IMR-90 (cell line): ENCODE measurements at regions not wholly inside any gene's neighbourhood (a gene's known extent, or its start where the extent isn't known, plus 50 kb on each side); places are given as distances from the start of the nearest gene placed in this dataset.

Source experiments
- ATAC-seq: fragments of 200-7000 bp; cut with Tn5 transposase; 2 replicates; pipeline ENCODE4 v1.9.1; 2020; ENCODE audit warnings: low read depth, mild to moderate bottlenecking, moderate library complexity
- BruUV-seq: library from RNA; stranded (reverse); fragments of 400-500 nt; replicated peaks from 2 replicates; lab custom pipeline; 2021; lab: Mats Ljungman, UMichigan
- CTCF ChIA-PET: fragments of 300-600 bp; formaldehyde crosslinking; extraction: SDS; loops from one replicate; lab custom pipeline; 2021; ENCODE audit warnings: antibody characterized with exemption; lab: Yijun Ruan, JAX
- POLR2A ChIA-PET: fragments of 300-600 bp; sonication (Branson Sonifier 250); formaldehyde crosslinking; loops from one replicate; lab custom pipeline; 2022; ENCODE audit warnings: antibody characterized with exemption; ENCODE audit not compliant: unreplicated experiment; lab: Charles Lee
- DNase-seq: peaks from one replicate; pipeline ENCODE4 v3.0.0; 2013
- H2AFZ ChIP-seq: replicated peaks from 2 replicates; pipeline ENCODE3; 2013; ENCODE audit warnings: low read length, mild to moderate bottlenecking; ENCODE audit not compliant: poor library complexity
- H2AK5ac ChIP-seq: 2 replicates; pipeline ENCODE4 v1.6.1; 2013; ENCODE audit warnings: low read depth, low read length, inconsistent platforms
- H2AK9ac ChIP-seq: replicated peaks from 2 replicates; pipeline ENCODE3; 2013; ENCODE audit warnings: mild to moderate bottlenecking, low read depth, low read length, moderate library complexity; ENCODE audit not compliant: poor library complexity
- H2BK120ac ChIP-seq: 2 replicates; pipeline ENCODE4 v1.6.1; 2013; ENCODE audit warnings: low read depth, low read length, inconsistent platforms
- H2BK15ac ChIP-seq: 3 replicates; pipeline ENCODE4 v1.6.1; 2013; ENCODE audit warnings: low read depth, low read length, inconsistent platforms
- H2BK20ac ChIP-seq: 2 replicates; pipeline ENCODE4 v1.6.1; 2013; ENCODE audit warnings: low read depth, mild to moderate bottlenecking, inconsistent platforms, low read length, moderate library complexity
- H2BK5ac ChIP-seq: 2 replicates; pipeline ENCODE4 v1.6.1; 2013; ENCODE audit warnings: mild to moderate bottlenecking, low read depth, low read length, inconsistent platforms; ENCODE audit not compliant: poor library complexity, severe bottlenecking
- H3K14ac ChIP-seq: replicated peaks from 2 replicates; pipeline ENCODE4 v1.6.1; 2013; ENCODE audit warnings: low read depth, low read length, inconsistent platforms
- H3K18ac ChIP-seq: 2 replicates; pipeline ENCODE4 v1.6.1; 2013; ENCODE audit warnings: low read depth, low read length, control low read depth
- H3K23ac ChIP-seq: 2 replicates; pipeline ENCODE4 v1.6.1; 2013; ENCODE audit warnings: low read depth, low read length, inconsistent platforms
- H3K27ac ChIP-seq: 2 replicates; pipeline ENCODE4 v1.5.1; 2013; ENCODE audit warnings: mild to moderate bottlenecking, control low read depth, low read length; ENCODE audit not compliant: insufficient read depth
- H3K27me3 ChIP-seq: 2 replicates; pipeline ENCODE4 v1.6.1; 2013; ENCODE audit warnings: low read length; ENCODE audit not compliant: control insufficient read depth, insufficient read depth
- H3K36me3 ChIP-seq: 2 replicates; pipeline ENCODE4 v1.6.1; 2013; ENCODE audit warnings: low read length, mixed read lengths; ENCODE audit not compliant: control insufficient read depth, insufficient read depth
- H3K4ac ChIP-seq: 2 replicates; pipeline ENCODE4 v1.6.1; 2013; ENCODE audit warnings: low read depth, low read length, inconsistent platforms
- H3K4me1 ChIP-seq: 2 replicates; pipeline ENCODE4 v1.6.1; 2013; ENCODE audit warnings: low read length, mixed read lengths; ENCODE audit not compliant: control insufficient read depth, insufficient read depth
- H3K4me2 ChIP-seq: 2 replicates; pipeline ENCODE4 v1.6.1; 2013; ENCODE audit warnings: low read depth, mild to moderate bottlenecking, control low read depth, low read length, moderate library complexity
- H3K4me3 ChIP-seq: 2 replicates; pipeline ENCODE4 v1.5.1; 2013; ENCODE audit warnings: low read depth, mild to moderate bottlenecking, control low read depth, low read length, moderate library complexity; ENCODE audit not compliant: insufficient read depth
- H3K56ac ChIP-seq: 2 replicates; pipeline ENCODE4 v1.6.1; 2013; ENCODE audit warnings: low read length, inconsistent platforms; ENCODE audit not compliant: insufficient read depth; ENCODE audit errors: extremely low read depth
- H3K79me1 ChIP-seq, 2 experiments: 2 replicates each; pipeline ENCODE4 v1.6.1; 2013; ENCODE audit warnings: low read length in 2 of 2, inconsistent platforms in 1 of 2, low read depth in 1 of 2
- H3K9ac ChIP-seq: 2 replicates; pipeline ENCODE4 v1.6.1; 2013; ENCODE audit warnings: low read depth, low read length, control low read depth
- H3K9me1 ChIP-seq: 2 replicates; pipeline ENCODE4 v1.6.1; 2013; ENCODE audit warnings: low read length, inconsistent platforms; ENCODE audit not compliant: insufficient read depth
- H3K9me3 ChIP-seq: 2 replicates; pipeline ENCODE4 v1.6.1; 2013; ENCODE audit warnings: low read length; ENCODE audit not compliant: control insufficient read depth, insufficient read depth
- H4K20me1 ChIP-seq: 2 replicates; pipeline ENCODE4 v1.6.1; 2013; ENCODE audit warnings: low read length, inconsistent platforms; ENCODE audit not compliant: insufficient read depth
- H4K5ac ChIP-seq: 2 replicates; pipeline ENCODE4 v1.6.1; 2013; ENCODE audit warnings: mild to moderate bottlenecking, low read depth, low read length, control low read depth
- H4K8ac ChIP-seq, 2 experiments: 2 replicates each; pipeline ENCODE4 v1.6.1; 2013; ENCODE audit warnings: low read depth in 2 of 2, low read length in 2 of 2, control low read depth in 1 of 2, inconsistent platforms in 1 of 2
- H4K91ac ChIP-seq: 2 replicates; pipeline ENCODE4 v1.6.1; 2013; ENCODE audit warnings: low read depth, low read length, inconsistent platforms; ENCODE audit not compliant: insufficient read depth
- CTCF ChIP-seq: conservative IDR thresholded peaks from 2 replicates; pipeline ENCODE4 v1.5.1; 2012; ENCODE audit warnings: mild to moderate bottlenecking, low read depth, low read length, improper control_type of control experiment
- POLR2A ChIP-seq: IDR thresholded peaks from 2 replicates; pipeline ENCODE4 v1.6.1; 2012; ENCODE audit warnings: mild to moderate bottlenecking, low read depth, low read length
- RAD21 ChIP-seq: IDR thresholded peaks from 2 replicates; pipeline ENCODE4 v1.6.1; 2012; ENCODE audit warnings: low read length, improper control_type of control experiment
- SMC3 ChIP-seq: fragments of 150-350 bp; IDR thresholded peaks from 2 replicates; pipeline ENCODE4 v1.6.1; 2016; ENCODE audit warnings: low read depth, mild to moderate bottlenecking, antibody characterized with exemption, low read length, moderate library complexity
- WGBS, 2 experiments: methylation state at CpG; one replicate each; pipeline versions ENCODE4 v1.1.5 to v1.1.7; 2013; ENCODE audit warnings: missing lambda C conversion rate in 2 of 2; ENCODE audit not compliant: insufficient read length in 1 of 2; ENCODE audit errors: extremely low coverage in 2 of 2; 5-methylcytosine and 5-hydroxymethylcytosine counted together
- dilution Hi-C: fragments of 300-500 bp; cut with HindIII; formaldehyde crosslinking; loops from one replicate; pipeline ENCODE4 v1.14.3; 2018; ENCODE audit warnings: low sequenced_read_pairs; ENCODE audit not compliant: unreplicated experiment
- in situ Hi-C: fragments of 300-500 bp; cut with MboI; formaldehyde crosslinking; loops from 3 replicates; pipeline ENCODE4 v1.14.3; 2019; ENCODE audit warnings: low sequenced_read_pairs, inconsistent platforms, mixed read lengths
- intact Hi-C: fragments of 100-400 bp; cut with micrococcal nuclease; formaldehyde crosslinking; loops from 2 replicates; pipeline ENCODE4 v1.10.0; 2022

GRCh38 chr2:212777020-212777491 is 238.5 kb upstream of the ERBB4 start:
- peak overlapping the region; percentile 99 for H3K4me2 ChIP-seq
- no peaks in the 10 kb centered on the region for H3K27me3 ChIP-seq
- H4K8ac ChIP-seq, result peak overlapping the region in 1 of 2 experiments; percentile 6; a peak in 1 of 4 replicates
- H3K4ac ChIP-seq, result no peak overlapping the region
- BruUV-seq, result no TSS peak
- H3K9me3 ChIP-seq, result no peaks in the 10 kb centered on the region
- H3K4me3 ChIP-seq, result peak overlapping the region; percentile 52; the same call in 1 of the 2 replicates
- H2AK9ac ChIP-seq, result no peak overlapping the region
- H3K36me3 ChIP-seq, result no peaks in the 10 kb centered on the region
- H2AFZ ChIP-seq, result no peak overlapping the region
- ChIA-PET POLR2A (no interaction called here), CTCF (interaction anchor here (0.6 to 2.8 kb wide), 10 partner anchors 24 to 771 kb away, joined by 3 to 14 read pairs (median 4); no protein-coding TSS in a partner anchor)
- H4K20me1 ChIP-seq, result no peaks in the 10 kb centered on the region
- H3K4me1 ChIP-seq, result no peaks in the 10 kb centered on the region
- H3K56ac ChIP-seq, result 0 out of 2 replicates have a peak overlapping the region, but pooled peaks have one; percentile 8
- no peak overlapping the region for H3K14ac ChIP-seq
- no peak overlapping the region for H2BK15ac ChIP-seq
- intact Hi-C loops, result loop anchor here (1.0 to 10.0 kb wide), 7 partner anchors 91 to 460 kb away; no protein-coding TSS in a partner anchor
- in situ Hi-C loops, result loop anchor here (10.0 kb wide), 3 partner anchors 92 to 378 kb away; partner anchors contain the start of gene IKZF2
- H2BK20ac ChIP-seq, result 0 out of 2 replicates have a peak overlapping the region, but pooled peaks have one; percentile 48
- H3K27ac ChIP-seq, result no peak overlapping the region
- peak overlapping the region; percentile 67; the same call in 1 of the 2 replicates for H3K18ac ChIP-seq
- TF ChIP-seq CTCF, result peak; percentile 76
- no peak for TF ChIP-seq POLR2A
- TF ChIP-seq RAD21, result peak; percentile 74
- TF ChIP-seq SMC3, result peak; percentile 77
- H4K5ac ChIP-seq, result peak overlapping the region; percentile 70; the same call in 1 of the 2 replicates
- DNase-seq (peak; percentile 46), ATAC-seq (peak; percentile 96)
- no peak overlapping the region for H3K23ac ChIP-seq
- no peaks in the 10 kb centered on the region for H3K9me1 ChIP-seq
- dilution Hi-C loops, result no loop called here
- peak overlapping the region; percentile 73 for H2BK5ac ChIP-seq
- H3K9ac ChIP-seq, result no peak overlapping the region
- no peak overlapping the region for H4K91ac ChIP-seq
- WGBS, 2 experiments, result 17% methylated on average over 1 of the region's 3 CpGs; no CpG with 5 or more reads in 1 of the 2 experiments
- no peak overlapping the region for H2AK5ac ChIP-seq
- H2BK120ac ChIP-seq, result peak overlapping the region; percentile 42
- no peaks in the 10 kb centered on the region for H3K79me1 ChIP-seq
